ENCODE measurements at regions not wholly inside any gene's neighbourhood (a gene's known extent, or its start where the extent isn't known, plus 50 kb on each side); places are given as distances from the start of the nearest gene placed in this dataset.
"Not testable (repeated sequence)": the region's sequence is repeated elsewhere in the genome, so short reads cannot be mapped to it uniquely, and the experiment has no call there.

GRCh38 chrX:40807384-40807783 is 72.0 kb upstream of the MED14 start:
- no peak for ATAC-seq
- in situ Hi-C loops (cut with MboI; ENCODE audit: low sequenced_read_pairs in 4 of 4) (no loop called here), intact Hi-C loops (cut with DNase I; ENCODE audit: low total_unique reads) (no loop called here)
- no peak for DNase-seq
- Histone ChIP-seq H3K36me3 (no peaks in the 10 kb centered on the region), H3K27ac (no peak overlapping the region), H3K9me3 (no peaks in the 10 kb centered on the region), H3K4me3 (no peak overlapping the region), H3K27me3 (no peaks in the 10 kb centered on the region), H3K4me1 (no peaks in the 10 kb centered on the region)
- no peak for TF ChIP-seq POLR2A (IDR thresholded peaks at IDR 0.05)
- TF ChIP-seq CTCF (IDR thresholded peaks at IDR 0.05 in 4 of 5, conservative IDR thresholded peaks at IDR 0.05 in 1 of 5), result no peak

GRCh38 chrX:40808203-40808602 is 72.9 kb upstream of the MED14 start:
- Histone ChIP-seq H3K36me3 (no peaks in the 10 kb centered on the region), H3K9me3 (no peaks in the 10 kb centered on the region), H3K4me3 (no peak overlapping the region), H3K4me1 (no peaks in the 10 kb centered on the region), H3K27me3 (no peaks in the 10 kb centered on the region), H3K27ac (no peak overlapping the region)
- in situ Hi-C loops (cut with MboI; ENCODE audit: low sequenced_read_pairs in 4 of 4), result no loop called here
- ATAC-seq (no peak), DNase-seq (no peak)
- TF ChIP-seq POLR2A (IDR thresholded peaks at IDR 0.05) (no peak), CTCF (IDR thresholded peaks at IDR 0.05 in 4 of 5, conservative IDR thresholded peaks at IDR 0.05 in 1 of 5) (no peak)
- intact Hi-C loops (cut with DNase I; ENCODE audit: low total_unique reads), result no loop called here

GRCh38 chrX:40809210-40809609 is 73.9 kb upstream of the MED14 start:
- Histone ChIP-seq H3K27me3 (no peaks in the 10 kb centered on the region), H3K9me3 (no peaks in the 10 kb centered on the region), H3K27ac (no peak overlapping the region), H3K36me3 (no peaks in the 10 kb centered on the region), H3K4me3 (no peak overlapping the region), H3K4me1 (no peaks in the 10 kb centered on the region)
- ATAC-seq, result no peak
- intact Hi-C loops (cut with DNase I; ENCODE audit: low total_unique reads) (no loop called here), in situ Hi-C loops (cut with MboI; ENCODE audit: low sequenced_read_pairs in 4 of 4) (no loop called here)
- DNase-seq, result no peak
- TF ChIP-seq CTCF (IDR thresholded peaks at IDR 0.05 in 4 of 5, conservative IDR thresholded peaks at IDR 0.05 in 1 of 5), result no peak
- no peak for TF ChIP-seq POLR2A (IDR thresholded peaks at IDR 0.05)

GRCh38 chrX:40815045-40815444 is 79.7 kb upstream of the MED14 start:
- H3K9me3 ChIP-seq; in situ Hi-C loops (cut with MboI; ENCODE audit: low sequenced_read_pairs in 4 of 4); H3K27me3 ChIP-seq; H3K27ac ChIP-seq; H3K36me3 ChIP-seq; ATAC-seq; DNase-seq; H3K4me3 ChIP-seq; H3K4me1 ChIP-seq; intact Hi-C loops (cut with DNase I; ENCODE audit: low total_unique reads): not testable (repeated sequence)

GRCh38 chrX:40816906-40817305 is 81.6 kb upstream of the MED14 start:
- intact Hi-C loops (cut with DNase I; ENCODE audit: low total_unique reads), result no loop called here
- no peak overlapping the region for H3K4me3 ChIP-seq
- no peaks in the 10 kb centered on the region for H3K27me3 ChIP-seq
- ATAC-seq (no peak), DNase-seq (no peak)
- H3K27ac ChIP-seq, result no peak overlapping the region
- no peaks in the 10 kb centered on the region for H3K9me3 ChIP-seq
- no peaks in the 10 kb centered on the region for H3K36me3 ChIP-seq
- TF ChIP-seq CTCF (IDR thresholded peaks at IDR 0.05 in 4 of 5, conservative IDR thresholded peaks at IDR 0.05 in 1 of 5) (no peak), POLR2A (IDR thresholded peaks at IDR 0.05) (no peak)
- in situ Hi-C loops (cut with MboI; ENCODE audit: low sequenced_read_pairs in 4 of 4), result no loop called here
- H3K4me1 ChIP-seq, result no peaks in the 10 kb centered on the region

Data from gastrocnemius medialis (tissue), 4 donors.